Stimulated activated naive CD8-positive, alpha-beta T cell treated with anti-CD3 and anti-CD28 coated beads, Interleukin-15, Interleukin-2, amounts not matched to agents 100 ng/mL and 50 ng/mL, for 24 hours (primary cell): ENCODE measurements at regions not wholly inside any gene's neighbourhood (a gene's known extent, or its start where the extent isn't known, plus 50 kb on each side); places are given as distances from the start of the nearest gene placed in this dataset.
A peak's percentile ranks its signal among the peaks of the same experiment; 100 is the strongest.
"Not testable (repeated sequence)": the region's sequence is repeated elsewhere in the genome, so short reads cannot be mapped to it uniquely, and the experiment has no call there.

Experiments
- H3K27ac Mint-ChIP-seq: one replicate; pipeline ENCODE4 v1.8.0; 2021; ENCODE audit warnings: mild to moderate bottlenecking, mixed read lengths
- H3K27me3 Mint-ChIP-seq: one replicate; pipeline ENCODE4 v1.8.0; 2021; ENCODE audit warnings: mixed read lengths
- H3K36me3 Mint-ChIP-seq: one replicate; pipeline ENCODE4 v1.8.0; 2021; ENCODE audit warnings: low read depth, mixed read lengths
- H3K4me1 Mint-ChIP-seq: one replicate; pipeline ENCODE4 v1.8.0; 2021; ENCODE audit warnings: low read depth, mixed read lengths
- H3K4me3 Mint-ChIP-seq: one replicate; pipeline ENCODE4 v1.8.0; 2021; ENCODE audit warnings: mild to moderate bottlenecking, mixed read lengths
- H3K9me3 Mint-ChIP-seq: one replicate; pipeline ENCODE4 v1.8.0; 2021; ENCODE audit warnings: mixed read lengths

DNA sequence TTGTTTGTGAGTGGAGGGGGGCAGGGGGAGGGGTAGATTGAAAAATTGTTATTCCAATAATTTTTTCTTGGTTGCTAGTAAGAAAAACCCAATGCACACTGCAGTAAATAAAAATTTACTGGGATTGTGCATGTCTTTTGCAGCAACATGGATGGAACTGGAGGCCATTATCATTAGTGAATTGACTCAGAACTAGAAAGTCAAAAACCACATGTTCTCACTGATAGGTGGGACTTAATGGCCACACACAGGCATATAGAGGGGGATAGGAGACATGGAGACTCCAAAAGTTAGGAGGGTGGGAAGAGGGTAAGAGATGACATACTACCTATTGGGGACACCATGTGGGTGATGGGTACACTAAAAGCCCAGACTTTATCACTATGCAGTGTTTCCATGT is 67.2 kb downstream of the BUB3 start:
- peaks cover 9% of the 10 kb centered on the region for H3K36me3 Mint-ChIP-seq
- no peaks in the 10 kb centered on the region for H3K4me1 Mint-ChIP-seq
- no peaks in the 10 kb centered on the region for H3K27me3 Mint-ChIP-seq
- H3K9me3 Mint-ChIP-seq, result peaks cover 8% of the 10 kb centered on the region
- H3K27ac Mint-ChIP-seq, result no peak overlapping the region
- H3K4me3 Mint-ChIP-seq, result no peak overlapping the region

- Mint-ChIP-seq H3K4me1 (no peaks in the 10 kb centered on the region), H3K36me3 (no peaks in the 10 kb centered on the region), H3K9me3 (peaks cover 5% of the 10 kb centered on the region), H3K27me3 (no peaks in the 10 kb centered on the region), H3K27ac (no peak overlapping the region), H3K4me3 (no peak overlapping the region)
These were observed 68.6 kb downstream of the BUB3 start for GRCh38 chr10:123222832-123223231.

DNA sequence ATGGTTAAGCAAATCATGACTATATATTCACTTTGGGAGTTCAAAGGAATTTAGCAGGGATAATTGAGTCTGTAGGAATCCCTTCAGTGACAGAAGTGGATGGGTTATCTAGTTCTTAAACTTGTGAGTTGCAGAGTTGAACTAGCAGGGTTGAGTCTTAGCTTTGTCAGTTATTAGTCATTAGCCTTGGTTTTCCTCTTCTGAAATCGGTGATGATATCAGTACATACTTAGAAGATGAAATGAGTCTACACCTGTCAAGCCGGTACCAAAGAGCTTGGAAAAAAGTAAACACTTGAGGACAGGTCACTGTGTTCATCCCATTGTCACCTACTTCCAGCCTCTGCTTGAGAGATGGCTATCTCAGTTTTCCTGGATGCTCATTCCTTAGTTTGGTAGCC is 73.5 kb downstream of the BUB3 start:
- Mint-ChIP-seq H3K27ac (no peak overlapping the region), H3K9me3 (peaks cover 10% of the 10 kb centered on the region)

GRCh38 chr10:123229927-123230630 is 75.9 kb downstream of the BUB3 start:
- peaks cover 17% of the 10 kb centered on the region for H3K9me3 Mint-ChIP-seq
- no peak overlapping the region for H3K27ac Mint-ChIP-seq
- no peak overlapping the region for H3K4me3 Mint-ChIP-seq
- H3K4me1 Mint-ChIP-seq, result no peaks in the 10 kb centered on the region
- H3K36me3 Mint-ChIP-seq, result peaks cover 34% of the 10 kb centered on the region
- no peaks in the 10 kb centered on the region for H3K27me3 Mint-ChIP-seq

More for the DNA sequence above, 73.5 kb downstream of the BUB3 start:
- H3K4me1 Mint-ChIP-seq, result no peaks in the 10 kb centered on the region
- H3K27me3 Mint-ChIP-seq, result no peaks in the 10 kb centered on the region
- H3K36me3 Mint-ChIP-seq, result peaks cover 24% of the 10 kb centered on the region
- H3K4me3 Mint-ChIP-seq, result no peak overlapping the region

- peaks cover 40% of the 10 kb centered on the region for H3K36me3 Mint-ChIP-seq
- peaks cover 27% of the 10 kb centered on the region for H3K9me3 Mint-ChIP-seq
- not testable (repeated sequence) for H3K4me3 Mint-ChIP-seq, H3K4me1 Mint-ChIP-seq, H3K27me3 Mint-ChIP-seq, H3K27ac Mint-ChIP-seq
These were observed 78.7 kb downstream of the BUB3 start for GRCh38 chr10:123232879-123233278.

DNA sequence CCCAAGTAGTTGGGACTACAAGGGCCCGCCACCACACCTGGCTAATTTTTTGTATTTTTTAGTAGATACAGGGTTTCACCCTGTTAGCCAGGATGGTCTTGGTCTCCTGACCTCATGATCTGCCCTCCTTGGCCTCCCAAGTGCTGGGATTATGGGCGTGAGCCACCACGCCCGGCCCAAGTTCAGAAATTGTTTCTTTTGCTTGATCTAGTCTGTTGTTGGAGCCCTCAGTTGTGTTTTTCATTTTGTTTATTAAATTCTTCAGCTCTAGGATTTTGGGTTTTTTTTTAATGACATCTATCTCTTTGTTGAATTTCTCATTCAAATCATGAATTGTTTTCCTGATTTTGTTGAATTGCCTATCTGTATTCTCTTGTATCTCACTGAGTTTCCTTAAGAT is 80.8 kb downstream of the BUB3 start:
- peaks cover 33% of the 10 kb centered on the region for H3K36me3 Mint-ChIP-seq
- not testable (repeated sequence) for H3K27ac Mint-ChIP-seq, H3K27me3 Mint-ChIP-seq, H3K4me1 Mint-ChIP-seq, H3K4me3 Mint-ChIP-seq
- peaks cover 27% of the 10 kb centered on the region for H3K9me3 Mint-ChIP-seq

DNA sequence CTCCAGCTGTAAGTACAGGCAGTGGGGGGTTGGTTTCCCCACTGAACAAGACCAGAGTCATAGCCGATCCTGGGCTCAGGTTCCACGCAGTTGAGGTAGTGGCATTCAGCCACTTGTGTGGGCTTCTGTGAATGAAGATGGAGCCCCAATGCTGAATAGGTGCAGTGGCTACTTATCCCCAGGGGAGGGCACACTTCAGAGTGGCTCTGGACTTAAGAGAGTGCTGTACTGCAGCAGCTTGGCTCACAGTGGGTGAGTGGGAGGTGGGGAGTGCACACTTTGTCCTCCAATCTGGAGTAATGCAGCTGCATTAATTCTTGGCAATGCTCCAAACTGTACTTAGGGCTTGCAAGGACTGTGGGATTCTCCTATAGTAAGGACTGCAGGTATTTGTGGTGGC is 81.9 kb downstream of the BUB3 start:
- peaks cover 2% of the 10 kb centered on the region for H3K4me1 Mint-ChIP-seq

GRCh38 chr10:123240250-123240649 is 86.0 kb downstream of the BUB3 start:
- peaks cover 20% of the 10 kb centered on the region for H3K4me1 Mint-ChIP-seq
- no peak overlapping the region for H3K4me3 Mint-ChIP-seq
- H3K27ac Mint-ChIP-seq, result no peak overlapping the region
- H3K27me3 Mint-ChIP-seq, result no peaks in the 10 kb centered on the region
- H3K36me3 Mint-ChIP-seq, result peaks cover 4% of the 10 kb centered on the region
- peaks cover 8% of the 10 kb centered on the region for H3K9me3 Mint-ChIP-seq

More for the DNA sequence above, 81.9 kb downstream of the BUB3 start:
- H3K4me3 Mint-ChIP-seq, result no peak overlapping the region
- no peak overlapping the region for H3K27ac Mint-ChIP-seq
- no peaks in the 10 kb centered on the region for H3K27me3 Mint-ChIP-seq
- peaks cover 25% of the 10 kb centered on the region for H3K36me3 Mint-ChIP-seq
- H3K9me3 Mint-ChIP-seq, result peaks cover 23% of the 10 kb centered on the region

DNA sequence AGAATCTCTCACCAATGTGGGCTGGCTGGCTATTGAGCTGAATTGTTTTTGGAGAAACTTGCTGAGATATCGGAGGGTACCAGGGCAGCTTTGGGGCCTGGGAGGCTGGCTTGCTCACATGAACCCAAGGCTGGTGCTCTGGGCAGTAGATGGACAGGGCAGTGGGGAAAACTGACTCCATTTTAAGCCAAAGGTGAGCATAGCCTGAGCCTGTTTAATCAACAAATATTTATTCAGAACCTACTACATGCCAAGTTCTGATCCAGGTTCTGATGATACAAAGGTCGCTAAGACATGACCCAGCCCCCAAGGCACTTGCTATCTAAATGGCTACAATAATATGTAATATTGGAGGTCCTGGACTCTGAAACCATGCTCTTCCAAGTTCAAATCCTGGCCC is 86.6 kb downstream of the BUB3 start:
- Mint-ChIP-seq H3K27me3 (no peaks in the 10 kb centered on the region), H3K27ac (no peak overlapping the region), H3K4me3 (no peak overlapping the region), H3K4me1 (peaks cover 20% of the 10 kb centered on the region), H3K9me3 (peaks cover 4% of the 10 kb centered on the region), H3K36me3 (no peaks in the 10 kb centered on the region)

- Mint-ChIP-seq H3K36me3 (no peaks in the 10 kb centered on the region), H3K9me3 (peaks cover 4% of the 10 kb centered on the region), H3K4me3 (no peak overlapping the region), H3K4me1 (peaks cover 20% of the 10 kb centered on the region), H3K27ac (peak overlapping the region; percentile 64), H3K27me3 (no peaks in the 10 kb centered on the region)
These were observed 87.4 kb downstream of the BUB3 start for GRCh38 chr10:123241391-123242141.

- H3K27ac Mint-ChIP-seq, result no peak overlapping the region
- no peaks in the 10 kb centered on the region for H3K9me3 Mint-ChIP-seq
- no peak overlapping the region for H3K4me3 Mint-ChIP-seq
- H3K4me1 Mint-ChIP-seq, result peaks cover 20% of the 10 kb centered on the region
- H3K27me3 Mint-ChIP-seq, result no peaks in the 10 kb centered on the region
- H3K36me3 Mint-ChIP-seq, result no peaks in the 10 kb centered on the region
These were observed 90.5 kb downstream of the BUB3 start for GRCh38 chr10:123244747-123245146.

GRCh38 chr10:123245264-123245663 is 91.1 kb downstream of the BUB3 start:
- peaks cover 20% of the 10 kb centered on the region for H3K4me1 Mint-ChIP-seq
- H3K27me3 Mint-ChIP-seq, result no peaks in the 10 kb centered on the region
- H3K4me3 Mint-ChIP-seq, result no peak overlapping the region
- no peaks in the 10 kb centered on the region for H3K9me3 Mint-ChIP-seq
- H3K27ac Mint-ChIP-seq, result no peak overlapping the region
- H3K36me3 Mint-ChIP-seq, result no peaks in the 10 kb centered on the region

DNA sequence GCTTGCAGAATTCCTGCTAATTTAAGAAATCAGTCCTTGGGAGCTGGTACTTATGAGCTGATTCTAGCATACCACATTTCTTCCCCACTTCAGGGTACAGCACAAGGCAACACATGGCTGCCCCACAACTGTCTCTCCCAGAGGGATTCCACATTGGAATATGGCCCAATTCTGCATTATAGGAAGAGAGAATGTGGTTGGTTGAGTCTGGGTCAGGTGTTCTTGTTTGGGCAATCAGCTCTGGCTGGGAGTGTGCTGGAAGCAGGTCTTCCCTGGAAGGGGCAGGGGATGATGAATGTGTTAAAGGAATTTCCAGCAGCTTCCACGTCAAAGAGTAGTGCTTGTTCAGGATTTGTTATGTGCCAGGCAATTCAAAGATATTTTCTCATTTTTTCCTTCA is 95.7 kb downstream of the BUB3 start:
- no peaks in the 10 kb centered on the region for H3K4me1 Mint-ChIP-seq
- H3K27me3 Mint-ChIP-seq, result no peaks in the 10 kb centered on the region
- no peaks in the 10 kb centered on the region for H3K36me3 Mint-ChIP-seq
- no peaks in the 10 kb centered on the region for H3K9me3 Mint-ChIP-seq
- H3K4me3 Mint-ChIP-seq, result no peak overlapping the region
- no peak overlapping the region for H3K27ac Mint-ChIP-seq

GRCh38 chr10:123250640-123251039 is 96.4 kb downstream of the BUB3 start:
- Mint-ChIP-seq H3K4me1 (no peaks in the 10 kb centered on the region), H3K27ac (no peak overlapping the region), H3K4me3 (no peak overlapping the region), H3K36me3 (no peaks in the 10 kb centered on the region), H3K27me3 (no peaks in the 10 kb centered on the region), H3K9me3 (no peaks in the 10 kb centered on the region)

- H3K4me3 Mint-ChIP-seq, result no peak overlapping the region
- no peak overlapping the region for H3K27ac Mint-ChIP-seq
These were observed 98.6 kb downstream of the BUB3 start for GRCh38 chr10:123252779-123253178.

GRCh38 chr10:123254343-123254742 is 100.1 kb downstream of the BUB3 start:
- H3K4me1 Mint-ChIP-seq, H3K36me3 Mint-ChIP-seq, H3K27ac Mint-ChIP-seq, H3K9me3 Mint-ChIP-seq, H3K27me3 Mint-ChIP-seq, H3K4me3 Mint-ChIP-seq: not testable (repeated sequence)

More at GRCh38 chr10:123252779-123253178, 98.6 kb downstream of the BUB3 start:
- Mint-ChIP-seq H3K9me3 (no peaks in the 10 kb centered on the region), H3K36me3 (no peaks in the 10 kb centered on the region), H3K4me1 (no peaks in the 10 kb centered on the region), H3K27me3 (no peaks in the 10 kb centered on the region)
